ENCODE measurements at regions not wholly inside any gene's neighbourhood (a gene's known extent, or its start where the extent isn't known, plus 50 kb on each side); places are given as distances from the start of the nearest gene placed in this dataset.

- no peak for DNase-seq
These were observed 405.3 kb downstream of the RRAGC start for GRCh38 chr1:38454236-38454635.

GRCh38 chr1:38452246-38452645 is 405.7 kb upstream of the POU3F1 start:
- no peak for DNase-seq

- no peak for DNase-seq
These were observed 405.0 kb upstream of the POU3F1 start for GRCh38 chr1:38451541-38451993.

- no peak for DNase-seq
These were observed 402.3 kb upstream of the POU3F1 start for GRCh38 chr1:38448893-38449292.

- no peak for DNase-seq
These were observed 400.3 kb upstream of the POU3F1 start for GRCh38 chr1:38446936-38447335.

- no peak for DNase-seq
These were observed 398.3 kb upstream of the POU3F1 start for GRCh38 chr1:38444770-38445442.

GRCh38 chr1:38444311-38444710 is 397.7 kb upstream of the POU3F1 start:
- DNase-seq = no peak

- DNase-seq = no peak
These were observed 393.8 kb upstream of the POU3F1 start for GRCh38 chr1:38440402-38440801.

- DNase-seq = no peak
These were observed 390.2 kb upstream of the POU3F1 start for GRCh38 chr1:38436749-38437148.

- DNase-seq = no peak
These were observed 389.4 kb upstream of the POU3F1 start for GRCh38 chr1:38436006-38436405.

- DNase-seq = no peak
These were observed 386.6 kb upstream of the POU3F1 start for GRCh38 chr1:38433084-38433722.

GRCh38 chr1:38431535-38432376 is 385.2 kb upstream of the POU3F1 start:
- no peak for DNase-seq

- no peak for DNase-seq
These were observed 384.4 kb upstream of the POU3F1 start for GRCh38 chr1:38430949-38431348.

GRCh38 chr1:38424677-38425076 is 378.1 kb upstream of the POU3F1 start:
- DNase-seq = no peak

- no peak for DNase-seq
These were observed 374.1 kb upstream of the POU3F1 start for GRCh38 chr1:38420666-38421065.

- no peak for DNase-seq
These were observed 371.8 kb upstream of the POU3F1 start for GRCh38 chr1:38418195-38419030.

GRCh38 chr1:38403667-38404066 is 357.1 kb upstream of the POU3F1 start:
- no peak for DNase-seq

- no peak for DNase-seq
These were observed 355.7 kb upstream of the POU3F1 start for GRCh38 chr1:38402230-38402815.

- no peak for DNase-seq
These were observed 350.0 kb upstream of the POU3F1 start for GRCh38 chr1:38396606-38397005.

- no peak for DNase-seq
These were observed 347.7 kb upstream of the POU3F1 start for GRCh38 chr1:38394303-38394702.

- DNase-seq = no peak
These were observed 346.3 kb upstream of the POU3F1 start for GRCh38 chr1:38392861-38393260.

GRCh38 chr1:38381256-38381655 is 334.7 kb upstream of the POU3F1 start:
- no peak for DNase-seq

GRCh38 chr1:38376577-38376976 is 330.0 kb upstream of the POU3F1 start:
- no peak for DNase-seq

Data from NCI-H774 (cell line).